Cardiac muscle cell (in vitro differentiated cells and primary cell): ENCODE measurements at regions not wholly inside any gene's neighbourhood (a gene's known extent, or its start where the extent isn't known, plus 50 kb on each side); places are given as distances from the start of the nearest gene placed in this dataset.

Experiments
- DNase-seq, 2 donors: peaks; one replicate each; pipeline versions ENCODE4 v3.0.0 to v3.0.0-alpha.2; 2010 to 2017; ENCODE audit warnings: low read depth in 1 of 2, low spot score in 1 of 2
- H3K27ac ChIP-seq: fragments of 200-600 bp; sonication (generic); 2 replicates; pipeline ENCODE4 v1.5.1; 2016
- H3K27me3 ChIP-seq: fragments of 200-600 bp; sonication (generic); 2 replicates; pipeline ENCODE4 v1.6.0; 2016; ENCODE audit warnings: control low read depth
- H3K36me3 ChIP-seq: fragments of 200-600 bp; sonication (generic); 2 replicates; pipeline ENCODE4 v1.5.1; 2016; ENCODE audit warnings: control low read depth
- H3K4me1 ChIP-seq: fragments of 200-600 bp; sonication (generic); 2 replicates; pipeline ENCODE4 v1.8.1; 2017; ENCODE audit warnings: low read depth, mild to moderate bottlenecking, mixed run types
- H3K4me3 ChIP-seq: fragments of 200-600 bp; sonication (generic); 2 replicates; pipeline ENCODE4 v1.5.1; 2016; ENCODE audit warnings: mild to moderate bottlenecking
- H3K9me3 ChIP-seq: fragments of 200-600 bp; sonication (generic); 2 replicates; pipeline ENCODE4 v1.5.1; 2017; ENCODE audit warnings: low read depth, mild to moderate bottlenecking, control low read depth
- TF ChIP-seq, protein P1 (sequence below): IDR thresholded peaks from 2 replicates; pipeline ENCODE4 v1.5.1; 2012; ENCODE audit warnings: low read depth, mild to moderate bottlenecking, low read length

- TF ChIP-seq, protein P1, sequence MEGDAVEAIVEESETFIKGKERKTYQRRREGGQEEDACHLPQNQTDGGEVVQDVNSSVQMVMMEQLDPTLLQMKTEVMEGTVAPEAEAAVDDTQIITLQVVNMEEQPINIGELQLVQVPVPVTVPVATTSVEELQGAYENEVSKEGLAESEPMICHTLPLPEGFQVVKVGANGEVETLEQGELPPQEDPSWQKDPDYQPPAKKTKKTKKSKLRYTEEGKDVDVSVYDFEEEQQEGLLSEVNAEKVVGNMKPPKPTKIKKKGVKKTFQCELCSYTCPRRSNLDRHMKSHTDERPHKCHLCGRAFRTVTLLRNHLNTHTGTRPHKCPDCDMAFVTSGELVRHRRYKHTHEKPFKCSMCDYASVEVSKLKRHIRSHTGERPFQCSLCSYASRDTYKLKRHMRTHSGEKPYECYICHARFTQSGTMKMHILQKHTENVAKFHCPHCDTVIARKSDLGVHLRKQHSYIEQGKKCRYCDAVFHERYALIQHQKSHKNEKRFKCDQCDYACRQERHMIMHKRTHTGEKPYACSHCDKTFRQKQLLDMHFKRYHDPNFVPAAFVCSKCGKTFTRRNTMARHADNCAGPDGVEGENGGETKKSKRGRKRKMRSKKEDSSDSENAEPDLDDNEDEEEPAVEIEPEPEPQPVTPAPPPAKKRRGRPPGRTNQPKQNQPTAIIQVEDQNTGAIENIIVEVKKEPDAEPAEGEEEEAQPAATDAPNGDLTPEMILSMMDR, result no peak
- Histone ChIP-seq H3K4me1 (no peaks in the 10 kb centered on the region), H3K36me3 (no peaks in the 10 kb centered on the region), H3K9me3 (no peaks in the 10 kb centered on the region), H3K27ac (no peak overlapping the region), H3K4me3 (no peak overlapping the region), H3K27me3 (no peaks in the 10 kb centered on the region)
- peak in 1 of 2 donors; percentile 45 for DNase-seq
Observed at GRCh38 chr6:137277971-137278637, 58.9 kb upstream of the IFNGR1 start.

DNA sequence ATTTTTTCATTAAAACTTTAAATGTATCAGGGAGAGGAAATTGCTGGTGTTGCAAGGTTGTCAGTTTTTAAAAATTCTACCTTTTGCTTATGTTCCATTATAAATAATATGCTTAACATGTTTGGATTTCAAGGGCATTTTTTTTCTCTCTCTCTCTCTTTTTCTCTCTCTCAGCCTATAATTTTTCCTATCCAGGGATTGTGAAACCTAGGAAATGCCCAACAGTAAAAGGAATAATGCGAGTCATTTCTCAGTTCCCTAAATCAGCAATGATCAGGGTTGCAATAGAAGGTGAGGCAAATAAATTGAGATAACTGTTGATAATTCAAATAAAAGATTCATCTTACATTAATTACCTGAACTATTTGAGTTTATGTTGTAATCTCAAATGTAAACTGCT, 53.2 kb upstream of the IFNGR1 start:
- TF ChIP-seq, protein P1, result no peak
- H3K9me3 ChIP-seq, result no peaks in the 10 kb centered on the region
- no peak overlapping the region for H3K4me3 ChIP-seq
- no peaks in the 10 kb centered on the region for H3K27me3 ChIP-seq
- no peak overlapping the region for H3K27ac ChIP-seq
- H3K4me1 ChIP-seq, result no peaks in the 10 kb centered on the region
- DNase-seq, result no peak
- H3K36me3 ChIP-seq, result no peaks in the 10 kb centered on the region

GRCh38 chr6:137271245-137272183, 52.3 kb upstream of the IFNGR1 start:
- TF ChIP-seq, protein P1, result peak; percentile 88

DNA sequence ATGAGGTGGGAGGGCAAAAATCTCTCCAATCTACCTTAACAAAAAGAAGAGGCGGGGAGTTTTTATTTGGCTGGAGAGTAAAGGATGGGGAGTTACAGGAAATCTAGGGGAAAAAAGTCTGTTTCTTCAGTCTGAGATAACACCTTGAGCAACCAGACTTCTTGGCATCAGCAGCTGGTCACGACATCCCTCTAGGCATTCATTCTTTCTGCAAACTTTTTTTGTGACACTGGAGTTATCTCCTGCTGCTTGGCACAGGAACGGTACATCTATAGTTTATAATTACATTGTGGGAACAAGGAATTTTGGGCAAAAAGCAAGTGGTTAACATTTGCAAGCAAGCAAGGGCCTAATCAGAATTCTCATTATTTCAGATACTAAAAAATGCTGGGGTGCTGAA, 50.6 kb upstream of the IFNGR1 start:
- H3K4me3 ChIP-seq, result no peak overlapping the region
- no peaks in the 10 kb centered on the region for H3K36me3 ChIP-seq
- TF ChIP-seq, protein P1, result no peak
- peak in 1 of 2 donors; percentile 27 for DNase-seq
- no peak overlapping the region for H3K27ac ChIP-seq
- no peaks in the 10 kb centered on the region for H3K27me3 ChIP-seq
- no peaks in the 10 kb centered on the region for H3K4me1 ChIP-seq
- H3K9me3 ChIP-seq, result no peaks in the 10 kb centered on the region

More at GRCh38 chr6:137271245-137272183, 52.3 kb upstream of the IFNGR1 start:
- Histone ChIP-seq H3K4me1 (no peaks in the 10 kb centered on the region), H3K9me3 (no peaks in the 10 kb centered on the region), H3K4me3 (no peak overlapping the region), H3K27ac (no peak overlapping the region), H3K36me3 (no peaks in the 10 kb centered on the region), H3K27me3 (no peaks in the 10 kb centered on the region)
- DNase-seq, result peak; percentile 61 to 77

- Histone ChIP-seq H3K36me3 (no peaks in the 10 kb centered on the region), H3K27ac (no peak overlapping the region), H3K9me3 (no peaks in the 10 kb centered on the region), H3K4me3 (no peak overlapping the region), H3K4me1 (no peaks in the 10 kb centered on the region), H3K27me3 (no peaks in the 10 kb centered on the region)
- DNase-seq, result no peak
- TF ChIP-seq, protein P1, result no peak
Observed at GRCh38 chr6:137269347-137269746, 50.2 kb upstream of the IFNGR1 start.
